BLaER1 (cell line): ENCODE measurements at regions not wholly inside any gene's neighbourhood (a gene's known extent, or its start where the extent isn't known, plus 50 kb on each side); places are given as distances from the start of the nearest gene placed in this dataset.

Experiments used
- H3K27ac ChIP-seq: shearing (Covaris generic); formaldehyde crosslinking; 2 replicates; pipeline ENCODE4 v1.8.1; 2022
- H3K27me3 ChIP-seq: shearing (Covaris generic); formaldehyde crosslinking; 2 replicates; pipeline ENCODE4 v1.8.1; 2022
- H3K36me3 ChIP-seq: shearing (Covaris generic); formaldehyde crosslinking; 2 replicates; pipeline ENCODE4 v1.8.1; 2022
- H3K4me1 ChIP-seq: shearing (Covaris generic); formaldehyde crosslinking; 2 replicates; pipeline ENCODE4 v1.8.1; 2022
- H3K4me2 ChIP-seq: shearing (Covaris generic); formaldehyde crosslinking; 2 replicates; pipeline ENCODE4 v1.8.1; 2022
- H3K4me3 ChIP-seq: shearing (Covaris generic); formaldehyde crosslinking; 2 replicates; pipeline ENCODE4 v1.8.1; 2022
- H3K9ac ChIP-seq: shearing (Covaris generic); formaldehyde crosslinking; 2 replicates; pipeline ENCODE4 v1.8.1; 2022
- H3K9me3 ChIP-seq: shearing (Covaris generic); formaldehyde crosslinking; 2 replicates; pipeline ENCODE4 v1.8.1; 2022
- H4K20me1 ChIP-seq: shearing (Covaris generic); formaldehyde crosslinking; 2 replicates; pipeline ENCODE4 v1.8.1; 2022
- Cebpa-rat ChIP-seq: shearing (Covaris generic); IDR thresholded peaks from 2 replicates; pipeline ENCODE4 v1.8.1; 2022

- H3K4me3 ChIP-seq: peak overlapping the region; percentile 69
- peak overlapping the region; percentile 84 for H3K9ac ChIP-seq
Observed at GRCh38 chr19:30718707-30719106, 346.5 kb downstream of the ZNF536 start.

DNA sequence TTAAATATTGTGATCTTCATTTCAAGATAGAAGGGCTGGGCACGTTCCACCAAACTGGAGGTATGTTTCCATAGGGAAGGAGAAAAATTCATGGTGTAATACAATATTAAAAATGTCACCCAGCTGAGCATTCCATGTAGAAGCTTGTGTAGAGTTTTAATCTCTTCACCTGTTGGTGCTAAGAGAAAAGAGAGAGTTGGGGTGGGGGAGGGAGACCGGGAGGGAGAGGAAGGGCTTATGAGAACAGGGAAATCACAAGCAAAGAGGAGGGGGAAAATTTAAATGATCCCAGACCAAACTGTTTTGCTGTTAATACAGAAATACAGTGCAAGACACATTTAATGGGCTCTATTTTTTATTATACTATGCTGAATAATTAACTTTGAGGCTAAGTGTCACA is 345.8 kb downstream of the ZNF536 start:
- Histone ChIP-seq H3K36me3 (no peaks in the 10 kb centered on the region), H3K9ac (no peak overlapping the region), H3K4me1 (peaks cover 19% of the 10 kb centered on the region), H3K4me2 (no peak overlapping the region), H3K27ac (no peak overlapping the region), H3K9me3 (no peaks in the 10 kb centered on the region), H4K20me1 (no peaks in the 10 kb centered on the region), H3K4me3 (no peak overlapping the region), H3K27me3 (no peaks in the 10 kb centered on the region)
- TF ChIP-seq Cebpa-rat: no peak

More at GRCh38 chr19:30718707-30719106, 346.5 kb downstream of the ZNF536 start:
- Histone ChIP-seq H3K4me2 (peak overlapping the region; percentile 94), H4K20me1 (no peaks in the 10 kb centered on the region), H3K36me3 (no peaks in the 10 kb centered on the region), H3K9me3 (no peaks in the 10 kb centered on the region), H3K4me1 (peaks cover 19% of the 10 kb centered on the region), H3K27ac (peak overlapping the region; percentile 88), H3K27me3 (no peaks in the 10 kb centered on the region)
- TF ChIP-seq Cebpa-rat: no peak

GRCh38 chr19:30717381-30717780 is 345.2 kb downstream of the ZNF536 start:
- Histone ChIP-seq H3K36me3 (no peaks in the 10 kb centered on the region), H3K9ac (no peak overlapping the region), H3K4me3 (no peak overlapping the region), H3K27ac (no peak overlapping the region), H4K20me1 (no peaks in the 10 kb centered on the region), H3K4me1 (peaks cover 19% of the 10 kb centered on the region), H3K27me3 (no peaks in the 10 kb centered on the region), H3K9me3 (no peaks in the 10 kb centered on the region), H3K4me2 (no peak overlapping the region)
- no peak for TF ChIP-seq Cebpa-rat

- no peak overlapping the region for H3K4me2 ChIP-seq
- no peak overlapping the region for H3K27ac ChIP-seq
- no peaks in the 10 kb centered on the region for H4K20me1 ChIP-seq
- no peak for TF ChIP-seq Cebpa-rat
- no peak overlapping the region for H3K4me3 ChIP-seq
- no peaks in the 10 kb centered on the region for H3K4me1 ChIP-seq
- no peaks in the 10 kb centered on the region for H3K36me3 ChIP-seq
- H3K27me3 ChIP-seq: no peaks in the 10 kb centered on the region
- H3K9me3 ChIP-seq: no peaks in the 10 kb centered on the region
- no peak overlapping the region for H3K9ac ChIP-seq
Observed at GRCh38 chr19:30712431-30713337, 340.5 kb downstream of the ZNF536 start.

DNA sequence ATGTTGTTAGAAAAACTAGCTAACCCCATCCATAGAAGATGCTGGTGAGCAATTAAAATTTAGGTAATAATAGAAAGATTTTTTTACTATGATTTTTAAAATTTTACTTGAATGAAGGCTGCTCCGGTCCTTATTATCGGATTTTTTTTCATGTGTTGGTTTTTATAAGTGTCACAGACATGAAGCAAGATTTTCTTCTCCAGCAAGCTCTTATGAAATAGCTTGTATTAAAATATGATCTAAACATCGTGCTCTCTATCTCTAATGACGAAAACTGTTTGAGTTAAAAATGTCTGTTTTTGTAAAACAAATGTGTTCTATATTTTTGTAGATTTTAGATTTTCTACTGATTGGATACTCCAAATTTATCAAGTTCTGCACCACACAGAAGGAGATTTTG is 339.6 kb downstream of the ZNF536 start:
- H3K4me3 ChIP-seq: no peak overlapping the region
- H3K9me3 ChIP-seq: no peaks in the 10 kb centered on the region
- H3K4me1 ChIP-seq: no peaks in the 10 kb centered on the region
- no peak for TF ChIP-seq Cebpa-rat
- H4K20me1 ChIP-seq: no peaks in the 10 kb centered on the region
- no peak overlapping the region for H3K4me2 ChIP-seq
- no peaks in the 10 kb centered on the region for H3K27me3 ChIP-seq
- H3K27ac ChIP-seq: no peak overlapping the region
- no peak overlapping the region for H3K9ac ChIP-seq
- no peaks in the 10 kb centered on the region for H3K36me3 ChIP-seq

GRCh38 chr19:30711296-30711695 is 339.1 kb downstream of the ZNF536 start:
- no peaks in the 10 kb centered on the region for H3K4me1 ChIP-seq
- no peak overlapping the region for H3K4me3 ChIP-seq
- no peak overlapping the region for H3K27ac ChIP-seq
- TF ChIP-seq Cebpa-rat: no peak
- no peak overlapping the region for H3K9ac ChIP-seq
- H3K27me3 ChIP-seq: no peaks in the 10 kb centered on the region
- no peaks in the 10 kb centered on the region for H3K36me3 ChIP-seq
- no peaks in the 10 kb centered on the region for H4K20me1 ChIP-seq
- H3K4me2 ChIP-seq: no peak overlapping the region
- H3K9me3 ChIP-seq: no peaks in the 10 kb centered on the region

DNA sequence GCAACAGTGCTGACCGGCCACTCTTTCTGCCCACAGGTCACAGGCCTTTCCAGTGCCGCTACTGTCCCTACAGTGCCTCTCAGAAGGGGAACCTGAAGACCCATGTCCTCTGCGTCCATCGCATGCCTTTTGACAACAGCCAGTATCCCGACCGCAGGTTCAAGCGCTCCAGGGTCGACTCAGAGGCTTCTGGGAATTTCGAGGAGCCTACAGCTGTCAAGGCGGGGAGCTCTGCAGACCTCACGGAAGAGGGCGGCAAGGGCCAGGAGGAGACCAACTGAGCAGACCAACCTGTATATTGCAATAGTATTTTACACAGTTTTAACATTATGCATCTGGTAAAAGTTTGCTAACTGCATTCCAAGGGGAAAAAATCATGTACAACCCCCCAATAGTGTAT is 338.5 kb downstream of the ZNF536 start:
- no peak for TF ChIP-seq Cebpa-rat
- no peak overlapping the region for H3K9ac ChIP-seq
- no peak overlapping the region for H3K27ac ChIP-seq
- no peaks in the 10 kb centered on the region for H3K36me3 ChIP-seq
- no peaks in the 10 kb centered on the region for H4K20me1 ChIP-seq
- H3K4me1 ChIP-seq: no peaks in the 10 kb centered on the region
- H3K27me3 ChIP-seq: no peaks in the 10 kb centered on the region
- H3K9me3 ChIP-seq: no peaks in the 10 kb centered on the region
- no peak overlapping the region for H3K4me2 ChIP-seq
- no peak overlapping the region for H3K4me3 ChIP-seq

DNA sequence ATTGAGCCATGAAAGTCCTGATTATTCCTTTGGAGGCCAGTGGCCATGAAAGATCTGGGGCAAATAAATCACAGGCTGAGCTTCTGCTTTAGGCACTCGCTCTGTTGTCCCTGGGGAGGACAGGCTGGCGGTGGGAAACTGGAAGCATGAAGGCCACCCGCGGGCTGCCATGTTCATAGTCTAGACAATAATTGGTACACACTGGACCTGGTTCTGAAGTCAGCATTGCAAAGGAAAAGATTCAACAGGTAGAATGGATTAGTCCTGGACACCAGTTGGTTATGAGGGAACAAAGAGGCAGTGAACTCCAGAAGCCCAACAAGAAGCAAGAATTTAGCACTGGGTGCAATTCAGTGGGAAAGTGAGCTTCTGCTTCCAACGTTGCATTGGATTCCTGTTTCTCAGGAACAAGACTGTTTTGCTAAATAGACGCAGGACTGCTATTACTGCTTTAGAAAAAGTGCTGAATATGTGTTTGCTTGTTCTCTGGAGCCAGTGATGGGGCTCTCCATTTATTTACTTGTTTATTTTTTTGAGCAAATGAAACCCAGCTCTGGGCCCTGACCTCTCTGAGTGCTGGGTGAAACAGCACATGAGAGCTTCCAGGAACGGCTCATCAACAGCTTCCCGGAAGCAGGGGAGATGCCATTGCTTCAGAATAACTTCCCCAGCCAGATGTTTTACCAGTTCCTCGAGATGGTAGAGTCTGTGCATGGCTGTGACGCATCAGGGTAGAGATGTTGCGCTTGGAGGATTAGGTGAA is 336.4 kb downstream of the ZNF536 start:
- H3K27ac ChIP-seq: no peak overlapping the region
- no peak overlapping the region for H3K4me2 ChIP-seq
- no peaks in the 10 kb centered on the region for H4K20me1 ChIP-seq
- no peaks in the 10 kb centered on the region for H3K27me3 ChIP-seq
- no peak overlapping the region for H3K4me3 ChIP-seq
- H3K36me3 ChIP-seq: no peaks in the 10 kb centered on the region
- no peaks in the 10 kb centered on the region for H3K9me3 ChIP-seq
- H3K9ac ChIP-seq: no peak overlapping the region
- no peaks in the 10 kb centered on the region for H3K4me1 ChIP-seq
- TF ChIP-seq Cebpa-rat: no peak

DNA sequence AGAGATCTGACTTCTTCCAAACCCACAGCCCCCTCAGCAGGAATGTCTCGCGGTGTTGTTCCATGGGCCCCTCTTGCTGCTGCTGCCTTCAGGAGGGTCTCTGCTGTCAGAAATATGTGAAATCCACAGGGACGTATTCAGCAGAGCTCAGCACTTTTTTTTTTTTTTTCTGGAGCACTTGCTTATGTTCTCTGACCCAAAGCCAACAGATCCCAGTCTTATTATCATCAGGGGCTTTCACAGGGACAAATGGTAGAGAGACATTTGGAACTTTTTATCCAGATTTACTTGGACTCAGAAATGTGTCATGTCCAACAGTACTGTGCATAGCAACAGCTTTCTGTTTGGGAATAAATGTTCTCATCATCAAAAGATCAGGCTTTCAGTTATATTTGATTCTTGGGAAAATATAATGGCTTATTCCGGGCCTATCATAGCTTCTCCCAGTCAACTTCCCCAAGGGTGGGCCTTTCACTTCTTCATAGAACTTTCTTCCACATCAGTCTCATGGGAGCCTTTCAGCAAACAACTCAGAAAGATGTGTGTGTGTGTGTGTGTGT is 332.7 kb downstream of the ZNF536 start:
- no peak overlapping the region for H3K4me3 ChIP-seq
- H3K9me3 ChIP-seq: no peaks in the 10 kb centered on the region
- H3K36me3 ChIP-seq: no peaks in the 10 kb centered on the region
- H3K9ac ChIP-seq: no peak overlapping the region
- no peak overlapping the region for H3K27ac ChIP-seq
- no peaks in the 10 kb centered on the region for H3K27me3 ChIP-seq
- no peaks in the 10 kb centered on the region for H3K4me1 ChIP-seq
- H4K20me1 ChIP-seq: no peaks in the 10 kb centered on the region
- no peak overlapping the region for H3K4me2 ChIP-seq
- no peak for TF ChIP-seq Cebpa-rat

DNA sequence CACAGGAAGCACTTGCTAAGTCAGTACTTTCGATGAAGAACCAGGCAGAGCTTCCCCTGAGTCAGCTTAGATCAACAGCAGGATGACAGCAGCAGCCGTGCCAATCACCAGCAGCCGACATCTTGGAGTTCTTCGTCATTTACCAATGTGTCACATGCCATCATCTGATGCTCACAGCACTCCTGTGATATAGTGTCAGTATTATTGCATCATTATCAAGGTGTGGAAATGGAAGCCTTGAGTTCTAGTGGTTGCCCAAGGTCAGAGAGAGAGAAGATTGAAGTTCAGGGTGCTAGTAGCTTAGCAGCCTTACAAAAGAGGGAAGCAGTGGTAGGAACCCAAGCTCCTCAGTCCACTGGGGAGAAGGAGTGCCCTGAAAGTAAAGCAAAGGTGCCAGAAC is 331.5 kb downstream of the ZNF536 start:
- Histone ChIP-seq H3K36me3 (no peaks in the 10 kb centered on the region), H4K20me1 (no peaks in the 10 kb centered on the region), H3K4me1 (no peaks in the 10 kb centered on the region), H3K4me2 (no peak overlapping the region), H3K9me3 (no peaks in the 10 kb centered on the region), H3K27ac (no peak overlapping the region), H3K27me3 (no peaks in the 10 kb centered on the region), H3K9ac (no peak overlapping the region), H3K4me3 (no peak overlapping the region)
- 0 out of 2 replicates have a peak, but pooled peaks have one; percentile 32 for TF ChIP-seq Cebpa-rat
